ENCODE measurements at regions not wholly inside any gene's neighbourhood (a gene's known extent, or its start where the extent isn't known, plus 50 kb on each side); places are given as distances from the start of the nearest gene placed in this dataset.

GRCh38 chr3:180320631-180321030, 281.3 kb upstream of the TTC14 start:
- H3K36me3 ChIP-seq: no peaks in the 10 kb centered on the region
- H3K9me3 ChIP-seq: no peaks in the 10 kb centered on the region
- TF ChIP-seq EP300 (IDR thresholded peaks at IDR 0.05; ENCODE audit: low read depth) (no peak), CTCF (IDR thresholded peaks at IDR 0.05) (no peak), POLR2AphosphoS5 (IDR thresholded peaks at IDR 0.05) (no peak), POLR2A (IDR thresholded peaks at IDR 0.05) (no peak)
- DNase-seq: no peak
- H3K27me3 ChIP-seq: no peaks in the 10 kb centered on the region
- H3K4me3 ChIP-seq: no peak overlapping the region
- intact Hi-C loops (cut with DNase I; ENCODE audit: low total_unique reads) (no loop called here), in situ Hi-C loops (cut with MboI; ENCODE audit: low pct_ligation_motif_present in 1 of 4, low pct_unique_long_range_greater_than_20kb in 1 of 4, low sequenced_read_pairs in 3 of 4) (no loop called here)
- H3K4me1 ChIP-seq: no peaks in the 10 kb centered on the region
- H3K27ac ChIP-seq: no peak overlapping the region
- WGBS, 2 donors (ENCODE audit: low coverage in 1 of 2): 78 to 79% methylated on average over 2 to 4 of the region's 4 CpGs

GRCh38 chr3:180321534-180321933, 280.4 kb upstream of the TTC14 start:
- in situ Hi-C loops (cut with MboI; ENCODE audit: low pct_ligation_motif_present in 1 of 4, low pct_unique_long_range_greater_than_20kb in 1 of 4, low sequenced_read_pairs in 3 of 4): no loop called here

GRCh38 chr3:180322829-180323228, 279.1 kb upstream of the TTC14 start:
- no peaks in the 10 kb centered on the region for H3K9me3 ChIP-seq
- 94 to 95% methylated on average over 9 to 12 of the region's 12 CpGs for WGBS, 2 donors (ENCODE audit: low coverage in 1 of 2)
- intact Hi-C loops (cut with DNase I; ENCODE audit: low total_unique reads): no loop called here

More at GRCh38 chr3:180321534-180321933, 280.4 kb upstream of the TTC14 start:
- intact Hi-C loops (cut with DNase I; ENCODE audit: low total_unique reads): no loop called here
- no peak for DNase-seq
- Histone ChIP-seq H3K27me3 (no peaks in the 10 kb centered on the region), H3K4me3 (no peak overlapping the region), H3K27ac (no peak overlapping the region), H3K36me3 (no peaks in the 10 kb centered on the region), H3K9me3 (no peaks in the 10 kb centered on the region), H3K4me1 (no peaks in the 10 kb centered on the region)
- TF ChIP-seq EP300 (IDR thresholded peaks at IDR 0.05; ENCODE audit: low read depth) (no peak), CTCF (IDR thresholded peaks at IDR 0.05) (no peak), POLR2A (IDR thresholded peaks at IDR 0.05) (no peak)

GRCh38 chr3:180324791-180325190, 277.2 kb upstream of the TTC14 start:
- no peaks in the 10 kb centered on the region for H3K27me3 ChIP-seq
- intact Hi-C loops (cut with DNase I; ENCODE audit: low total_unique reads) (no loop called here), in situ Hi-C loops (cut with MboI; ENCODE audit: low pct_ligation_motif_present in 1 of 4, low pct_unique_long_range_greater_than_20kb in 1 of 4, low sequenced_read_pairs in 3 of 4) (no loop called here)
- no peak overlapping the region for H3K27ac ChIP-seq
- no peak for DNase-seq
- no peaks in the 10 kb centered on the region for H3K36me3 ChIP-seq
- no peaks in the 10 kb centered on the region for H3K9me3 ChIP-seq
- TF ChIP-seq CTCF (IDR thresholded peaks at IDR 0.05): no peak
- no peak for TF ChIP-seq EP300 (IDR thresholded peaks at IDR 0.05; ENCODE audit: low read depth)
- TF ChIP-seq POLR2A (IDR thresholded peaks at IDR 0.05): no peak
- TF ChIP-seq POLR2AphosphoS5 (IDR thresholded peaks at IDR 0.05): no peak
- H3K4me1 ChIP-seq: no peaks in the 10 kb centered on the region
- 83 to 92% methylated on average over 1 to 19 of the region's 19 CpGs for WGBS, 2 donors (ENCODE audit: low coverage in 1 of 2)
- H3K4me3 ChIP-seq: no peak overlapping the region

More at GRCh38 chr3:180322829-180323228, 279.1 kb upstream of the TTC14 start:
- in situ Hi-C loops (cut with MboI; ENCODE audit: low pct_ligation_motif_present in 1 of 4, low pct_unique_long_range_greater_than_20kb in 1 of 4, low sequenced_read_pairs in 3 of 4): no loop called here
- Histone ChIP-seq H3K4me3 (no peak overlapping the region), H3K4me1 (no peaks in the 10 kb centered on the region), H3K36me3 (no peaks in the 10 kb centered on the region), H3K27ac (no peak overlapping the region), H3K27me3 (no peaks in the 10 kb centered on the region)
- TF ChIP-seq EP300 (IDR thresholded peaks at IDR 0.05; ENCODE audit: low read depth) (no peak), POLR2AphosphoS5 (IDR thresholded peaks at IDR 0.05) (no peak), CTCF (IDR thresholded peaks at IDR 0.05) (no peak), POLR2A (IDR thresholded peaks at IDR 0.05) (no peak)
- no peak for DNase-seq
